ENCODE measurements at regions not wholly inside any gene's neighbourhood (a gene's known extent, or its start where the extent isn't known, plus 50 kb on each side); places are given as distances from the start of the nearest gene placed in this dataset.

- TF ChIP-seq HNRNPL (IDR thresholded peaks at IDR 0.05; ENCODE audit: low read depth, low read length), result no peak
- no peak for TF ChIP-seq ZNF207 (IDR thresholded peaks at IDR 0.05; ENCODE audit: borderline replicate concordance)
- no peak for TF ChIP-seq ZNF367 (CRISPR knock-in tag; IDR thresholded peaks at IDR 0.05; ENCODE audit: borderline replicate concordance)
- TF ChIP-seq HDAC6 (IDR thresholded peaks at IDR 0.05; ENCODE audit: low read depth, low read length), result no peak
Measured at GRCh38 chrX:15177316-15177715, 92.6 kb downstream of the ASB9 start (continued).

GRCh38 chrX:15173411-15173810, 96.5 kb downstream of the ASB9 start:
- no peaks in the 10 kb centered on the region for H3K9me3 ChIP-seq (ENCODE audit: low read length)
- DNase-seq (ENCODE audit: low spot score), result no peak
- in situ Hi-C loops (cut with HindIII; ENCODE audit: extremely low pct_ligation_motif_present, low pct_unique_long_range_greater_than_20kb) (no loop called here), intact Hi-C loops (cut with micrococcal nuclease; ENCODE audit: unreplicated experiment) (no loop called here)
- no peaks in the 10 kb centered on the region for H3K79me2 ChIP-seq (ENCODE audit: insufficient read depth, low read length)
- H3K27me3 ChIP-seq (ENCODE audit: control insufficient read depth in 1 of 2, insufficient read depth in 2 of 2, low read length in 2 of 2), result no peaks in the 10 kb centered on the region
- no peak overlapping the region for H2AFZ ChIP-seq (ENCODE audit: low read length)
- BruUV-seq (replicated peaks), result no TSS peak
- 3% methylated on average over 5 of the region's 5 CpGs for WGBS (ENCODE audit: low lambda C conversion rate)
- TF ChIP-seq TCF12 (IDR thresholded peaks at IDR 0.05), result no peak
- no peak for TF ChIP-seq TCF12 (CRISPR knock-in tag; IDR thresholded peaks at IDR 0.05)
- TF ChIP-seq ATRX (CRISPR knock-in tag; IDR thresholded peaks at IDR 0.05; ENCODE audit: borderline replicate concordance), result no peak
- TF ChIP-seq NCOA5 (CRISPR knock-in tag; IDR thresholded peaks at IDR 0.05), result no peak
- TF ChIP-seq EEA1 (CRISPR knock-in tag; IDR thresholded peaks at IDR 0.05; ENCODE audit: borderline replicate concordance), result no peak
- no peak for TF ChIP-seq ZNF619 (CRISPR knock-in tag; IDR thresholded peaks at IDR 0.05)
- no peak for TF ChIP-seq ZNF501 (CRISPR knock-in tag; IDR thresholded peaks at IDR 0.05)
- no peak for TF ChIP-seq ZNF292 (CRISPR knock-in tag; IDR thresholded peaks at IDR 0.05; ENCODE audit: borderline replicate concordance, low read depth)
- H3K36me3 ChIP-seq (replicated peaks in 1 of 2; ENCODE audit: control insufficient read depth in 1 of 2, insufficient read depth in 2 of 2, low read length in 2 of 2), result no peaks in the 10 kb centered on the region
- POLR2A ChIA-PET, result no interaction called here
- no peak overlapping the region for H3K9ac ChIP-seq (ENCODE audit: insufficient read depth, low read depth, low read length)
- H3K4me1 ChIP-seq (ENCODE audit: insufficient read depth, low read length), result no peaks in the 10 kb centered on the region
- H3K4me2 ChIP-seq (ENCODE audit: low read depth, low read length), result no peak overlapping the region
- no peaks in the 10 kb centered on the region for H4K20me1 ChIP-seq (ENCODE audit: insufficient read depth, low read length)
- no peak overlapping the region for H3K27ac ChIP-seq (ENCODE audit: extremely low read length, insufficient read depth, low read length)
- CTCF ChIA-PET (ENCODE audit: low intra/inter-chr PET ratio, low total read pairs), result no interaction called here
- no peak for ATAC-seq
- FAIRE-seq, result no peak
- H3K4me3 ChIP-seq (replicated peaks in 1 of 3; ENCODE audit: insufficient read depth in 1 of 3, low read depth in 2 of 3, low read length in 3 of 3), result no peak overlapping the region

Measured in HepG2 (cell line).